Common myeloid progenitor, CD34-positive (primary cell): ENCODE measurements at regions not wholly inside any gene's neighbourhood (a gene's known extent, or its start where the extent isn't known, plus 50 kb on each side); places are given as distances from the start of the nearest gene placed in this dataset.

Experiments used
- CTCF ChIA-PET: fragments of 350-600 bp; sonication (Branson Sonifier 250); formaldehyde crosslinking; loops from one replicate; lab custom pipeline; 2021; ENCODE audit warnings: antibody characterized with exemption; lab: Charles Lee
- POLR2A ChIA-PET: fragments of 350-600 bp; sonication (Branson Sonifier 250); formaldehyde crosslinking; loops from one replicate; lab custom pipeline; 2021; ENCODE audit warnings: antibody characterized with exemption; lab: Charles Lee
- DNase-seq, 3 donors: peaks; one replicate each; pipeline versions ENCODE4 v3.0.0 to v3.0.0-alpha.2; 2013
- H3K27ac ChIP-seq, 2 experiments: 1 replicate in 1 of 2; 2 replicates in 1 of 2; pipeline ENCODE4 v1.7.0; 2013; ENCODE audit warnings: inconsistent platforms in 2 of 2, low read length in 2 of 2, mild to moderate bottlenecking in 2 of 2, low read depth in 1 of 2, moderate library complexity in 1 of 2; ENCODE audit not compliant: severe bottlenecking in 2 of 2, insufficient read depth in 1 of 2, poor library complexity in 1 of 2
- H3K27me3 ChIP-seq, 5 experiments: replicated peaks in 2 of 5; 1 replicate in 3 of 5; 2 replicates in 2 of 5; pipeline versions ENCODE4 v1.6.1 to v1.7.0; 2013; ENCODE audit warnings: low read length in 4 of 5, mild to moderate bottlenecking in 2 of 5, moderate library complexity in 2 of 5, inconsistent platforms in 1 of 5; ENCODE audit not compliant: insufficient read depth in 5 of 5, control insufficient read depth in 4 of 5
- H3K36me3 ChIP-seq, 4 experiments: 1 replicate in 2 of 4; 2 replicates in 2 of 4; pipeline versions ENCODE4 v1.6.1 to v1.7.0; 2013; ENCODE audit warnings: low read length in 3 of 4, control low read depth in 1 of 4, mild to moderate bottlenecking in 1 of 4; ENCODE audit not compliant: control insufficient read depth in 4 of 4, insufficient read depth in 4 of 4
- H3K4me1 ChIP-seq, 4 experiments: 1 replicate in 3 of 4; 2 replicates in 1 of 4; pipeline versions ENCODE4 v1.6.1 to v1.7.1; 2013; ENCODE audit warnings: low read length in 3 of 4, mild to moderate bottlenecking in 3 of 4, control low read depth in 1 of 4, inconsistent platforms in 1 of 4, moderate library complexity in 1 of 4; ENCODE audit not compliant: control insufficient read depth in 4 of 4, insufficient read depth in 4 of 4; ENCODE audit errors: control extremely low read depth in 1 of 4
- H3K4me3 ChIP-seq, 7 experiments: 1 replicate in 4 of 7; 2 replicates in 3 of 7; pipeline versions ENCODE4 v1.5.1 to v1.7.0; 2013; ENCODE audit warnings: mild to moderate bottlenecking in 7 of 7, low read length in 6 of 7, moderate library complexity in 6 of 7, inconsistent platforms in 2 of 7, low read depth in 2 of 7, control low read depth in 1 of 7; ENCODE audit not compliant: insufficient read depth in 4 of 7, control insufficient read depth in 1 of 7; ENCODE audit errors: extremely low read depth in 1 of 7
- H3K9me3 ChIP-seq, 5 experiments: 1 replicate in 4 of 5; 2 replicates in 1 of 5; pipeline versions ENCODE4 v1.6.1 to v1.7.1; 2013; ENCODE audit warnings: low read length in 4 of 5, mild to moderate bottlenecking in 2 of 5, inconsistent platforms in 1 of 5, low read depth in 1 of 5, moderate library complexity in 1 of 5; ENCODE audit not compliant: control insufficient read depth in 4 of 5, insufficient read depth in 2 of 5; ENCODE audit errors: control extremely low read depth in 1 of 5
- WGBS: methylation state at CpG from one replicate; pipeline ENCODE4 v1.1.5; 2013; ENCODE audit not compliant: insufficient coverage; 5-methylcytosine and 5-hydroxymethylcytosine counted together

DNA sequence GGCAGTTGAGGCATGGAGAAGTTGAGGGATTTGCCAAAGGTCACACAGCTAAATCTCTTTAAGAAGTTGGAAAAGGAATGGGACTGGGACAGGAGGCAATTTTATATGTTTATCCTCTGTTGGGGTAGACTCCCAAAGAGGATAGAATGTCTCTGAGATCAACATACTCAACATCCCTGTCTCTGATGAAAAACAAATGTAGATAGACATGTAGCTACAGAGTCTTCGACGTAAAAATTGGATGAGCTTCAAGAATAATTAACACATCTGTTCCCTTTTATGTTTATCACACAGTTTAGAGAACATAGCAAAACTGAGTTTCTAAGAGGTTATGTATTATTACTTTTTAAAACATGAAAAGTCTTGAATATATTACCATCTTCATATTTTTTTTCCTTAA, 204.6 kb upstream of the CD180 start:
- CTCF ChIA-PET, result interaction anchor here (1.1 kb wide), 1 partner anchor 234 kb away, joined by 3 read pairs; no protein-coding TSS in a partner anchor
- WGBS, result no CpG with 5 or more reads among the region's 2 CpGs
- Histone ChIP-seq H3K27me3 (no peaks in the 10 kb centered on the region), H3K36me3 (no peaks in the 10 kb centered on the region), H3K4me1 (peaks cover 0 to 9% (median 2%) of the 10 kb centered on the region in 4 experiments), H3K27ac (no peak overlapping the region), H3K9me3 (no peaks in the 10 kb centered on the region), H3K4me3 (no peak overlapping the region)
- POLR2A ChIA-PET, result interaction anchor here (0.7 kb wide), 1 partner anchor 1794 kb away, joined by 3 read pairs; no protein-coding TSS in a partner anchor
- DNase-seq, result no peak

DNA sequence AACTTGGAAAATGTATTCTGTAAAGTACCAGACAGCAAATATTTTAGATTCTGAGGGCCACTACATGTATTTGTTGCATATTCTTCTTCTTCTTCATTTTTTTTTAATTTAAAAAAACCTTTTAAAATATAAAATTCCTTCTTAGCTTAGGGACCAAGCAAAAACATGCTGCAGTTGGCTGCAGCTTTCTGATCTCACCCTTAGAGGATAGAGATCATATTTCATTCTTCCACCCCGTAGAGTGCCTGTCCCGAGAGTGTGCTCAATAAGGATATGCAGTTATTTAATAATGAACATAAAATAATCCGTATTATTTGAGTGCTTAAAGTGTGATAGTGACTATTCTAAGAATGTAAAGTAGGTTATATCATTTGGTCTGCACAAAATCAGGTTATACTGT, 204.2 kb upstream of the CD180 start:
- ChIA-PET POLR2A (no interaction called here), CTCF (interaction anchor here (1.1 kb wide), 1 partner anchor 234 kb away, joined by 3 read pairs; no protein-coding TSS in a partner anchor)
- H3K4me1 ChIP-seq, result peaks cover 0 to 9% (median 2%) of the 10 kb centered on the region in 4 experiments
- H3K36me3 ChIP-seq, result no peaks in the 10 kb centered on the region
- DNase-seq, result no peak
- WGBS, result no CpG with 5 or more reads among the region's 3 CpGs
- no peaks in the 10 kb centered on the region for H3K9me3 ChIP-seq
- H3K4me3 ChIP-seq, result no peak overlapping the region
- H3K27me3 ChIP-seq, result no peaks in the 10 kb centered on the region
- no peak overlapping the region for H3K27ac ChIP-seq

DNA sequence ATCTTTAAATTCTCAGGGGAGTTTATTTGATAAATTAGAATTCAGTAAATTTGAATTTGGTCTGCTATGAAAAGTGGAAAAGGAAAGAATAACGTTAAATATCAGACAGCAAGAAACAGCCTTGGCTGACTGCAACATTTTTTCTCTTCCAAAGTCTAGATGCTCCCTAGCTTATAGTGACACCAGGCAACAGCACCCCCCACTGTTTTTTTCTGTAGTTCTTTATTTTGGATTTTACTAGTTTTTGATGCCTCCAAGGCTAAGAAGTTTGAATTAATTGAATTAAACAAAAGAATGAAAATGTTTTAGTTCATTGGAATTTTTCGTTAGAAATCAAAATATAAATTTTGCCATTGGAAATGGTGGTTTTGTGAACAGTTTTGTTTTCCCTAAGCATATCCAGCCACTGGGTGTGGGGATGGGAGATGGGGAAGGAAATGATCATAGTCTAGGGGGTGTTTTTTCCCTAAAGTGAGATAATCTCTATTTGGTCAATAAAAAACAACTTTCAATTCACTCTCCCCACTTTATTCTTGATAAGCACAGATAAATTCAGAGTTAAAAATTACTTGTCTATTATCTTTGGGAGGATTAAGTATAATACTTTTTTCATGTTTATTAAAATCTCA, 199.3 kb upstream of the CD180 start:
- H3K27ac ChIP-seq, result no peak overlapping the region
- H3K36me3 ChIP-seq, result no peaks in the 10 kb centered on the region
- H3K4me1 ChIP-seq, result no peaks in the 10 kb centered on the region
- H3K4me3 ChIP-seq, result no peak overlapping the region
- WGBS, result 100% methylated on average over 1 of the region's 2 CpGs
- no peaks in the 10 kb centered on the region for H3K27me3 ChIP-seq
- POLR2A ChIA-PET, result no interaction called here
- H3K9me3 ChIP-seq, result no peaks in the 10 kb centered on the region
- no peak for DNase-seq
- CTCF ChIA-PET, result interaction anchor here (0.7 to 0.8 kb wide), 2 partner anchors 11 to 134 kb away, joined by 3 read pairs; no protein-coding TSS in a partner anchor

DNA sequence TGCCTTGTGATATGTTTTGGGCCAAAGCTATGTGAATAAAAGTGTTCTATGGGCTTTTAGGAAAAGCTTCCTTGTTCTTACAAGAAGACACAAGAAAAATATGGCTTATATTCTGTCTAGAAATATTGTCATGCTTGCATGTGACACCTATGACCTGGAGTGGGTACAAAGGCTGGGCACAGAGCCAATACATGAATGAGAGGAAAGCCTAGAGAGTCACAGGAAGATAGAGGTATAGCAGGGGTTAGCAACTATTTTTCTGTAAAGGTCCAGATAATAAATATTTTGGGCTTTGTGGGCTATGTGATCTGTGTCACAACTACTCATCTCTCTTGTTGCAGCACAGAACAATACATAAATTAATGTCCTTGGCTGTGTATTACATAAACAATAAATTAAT, 196.6 kb upstream of the CD180 start:
- Histone ChIP-seq H3K27ac (no peak overlapping the region), H3K9me3 (no peaks in the 10 kb centered on the region), H3K4me3 (no peak overlapping the region), H3K36me3 (no peaks in the 10 kb centered on the region), H3K4me1 (no peaks in the 10 kb centered on the region), H3K27me3 (no peaks in the 10 kb centered on the region)
- ChIA-PET CTCF (interaction anchor here (1.2 kb wide), 1 partner anchor 12 kb away, joined by 4 read pairs; no protein-coding TSS in a partner anchor), POLR2A (no interaction called here)
- DNase-seq, result no peak

DNA sequence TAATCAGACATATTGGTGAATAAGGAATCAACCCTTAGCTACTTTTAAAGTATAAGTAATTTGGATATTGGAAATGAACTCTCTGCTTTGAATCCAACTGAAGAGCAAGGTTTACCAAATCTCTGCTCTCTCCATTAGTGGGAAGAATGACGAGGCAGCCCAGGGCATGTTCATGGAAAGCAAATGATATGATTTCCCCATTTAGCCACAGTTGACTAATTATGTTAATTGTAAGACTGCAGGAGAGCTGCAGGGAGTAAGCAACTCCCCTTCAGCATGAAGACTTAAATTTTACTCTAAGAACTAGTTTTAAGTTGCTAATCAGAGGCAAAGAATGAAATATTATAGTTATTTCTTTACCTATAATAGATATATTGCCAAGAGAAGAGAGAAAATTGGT, 194.3 kb upstream of the CD180 start:
- Histone ChIP-seq H3K36me3 (no peaks in the 10 kb centered on the region), H3K27ac (no peak overlapping the region), H3K27me3 (no peaks in the 10 kb centered on the region), H3K4me1 (no peaks in the 10 kb centered on the region), H3K4me3 (no peak overlapping the region), H3K9me3 (no peaks in the 10 kb centered on the region)
- ChIA-PET CTCF (no interaction called here), POLR2A (no interaction called here)
- DNase-seq, result no peak
- no CpG with 5 or more reads among the region's 1 CpG for whole genome bisulfite sequencing

DNA sequence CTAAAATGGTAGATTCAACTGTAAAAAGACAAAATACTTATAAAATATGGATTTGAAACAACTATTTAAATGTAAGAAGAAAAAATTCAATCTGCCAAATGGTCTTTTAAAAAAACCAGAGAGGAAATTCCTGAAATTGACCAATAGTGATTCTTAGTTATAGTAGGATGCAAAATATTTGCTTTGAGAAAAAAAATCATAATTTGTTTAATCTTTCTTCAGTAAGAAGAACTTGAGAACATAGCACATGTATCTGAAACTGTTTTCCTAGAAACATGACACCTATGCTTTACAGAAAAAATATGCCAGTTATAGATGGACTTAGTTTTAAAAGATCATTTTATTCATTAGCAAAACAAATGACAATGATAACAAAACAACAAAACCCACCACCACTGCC, 186.9 kb upstream of the CD180 start:
- H3K4me3 ChIP-seq, result no peak overlapping the region
- POLR2A ChIA-PET, result interaction anchor here (0.5 kb wide), 1 partner anchor 82 kb away, joined by 3 read pairs; no protein-coding TSS in a partner anchor
- CTCF ChIA-PET, result no interaction called here
- no peaks in the 10 kb centered on the region for H3K36me3 ChIP-seq
- no peaks in the 10 kb centered on the region for H3K27me3 ChIP-seq
- no peak for DNase-seq
- H3K9me3 ChIP-seq, result no peaks in the 10 kb centered on the region
- no peaks in the 10 kb centered on the region for H3K4me1 ChIP-seq
- H3K27ac ChIP-seq, result no peak overlapping the region

DNA sequence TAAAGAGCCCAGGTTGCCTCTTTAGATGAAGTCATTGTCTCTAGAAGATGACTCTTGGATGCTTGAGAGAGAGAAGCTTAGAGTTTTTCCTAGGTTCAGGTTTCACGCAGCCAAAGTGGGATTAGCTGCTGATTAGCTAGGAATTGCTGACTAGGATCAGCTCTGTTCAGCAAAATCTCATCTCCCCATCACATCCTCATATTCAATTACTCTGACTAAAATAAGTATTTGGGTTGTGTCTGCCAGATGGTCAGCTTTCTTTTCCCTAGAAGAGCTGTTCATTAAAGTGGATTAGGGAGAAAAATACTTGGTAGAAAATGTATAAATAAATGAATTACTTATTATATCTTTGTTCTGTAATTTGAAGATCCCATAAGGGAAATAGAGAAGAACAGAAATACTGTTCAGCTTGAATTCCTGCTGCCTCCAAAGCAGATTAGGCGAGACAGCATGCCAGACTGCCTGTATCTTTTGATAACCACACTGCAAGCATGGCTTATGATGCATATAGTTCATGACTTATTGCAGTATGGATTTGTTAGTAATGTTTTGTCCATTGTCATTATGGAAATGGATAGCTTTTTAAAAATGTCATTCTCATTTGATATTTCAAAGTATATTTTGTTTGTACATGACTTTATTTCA, 184.8 kb upstream of the CD180 start:
- 80% methylated on average over 1 of the region's 2 CpGs for WGBS

More for the DNA sequence above, 184.8 kb upstream of the CD180 start:
- Histone ChIP-seq H3K27ac (no peak overlapping the region), H3K4me3 (no peak overlapping the region), H3K36me3 (no peaks in the 10 kb centered on the region), H3K27me3 (no peaks in the 10 kb centered on the region), H3K4me1 (no peaks in the 10 kb centered on the region), H3K9me3 (no peaks in the 10 kb centered on the region)
- DNase-seq, result no peak
- ChIA-PET CTCF (interaction anchor here (1.9 kb wide), 1 partner anchor 12 kb away, joined by 4 read pairs; no protein-coding TSS in a partner anchor), POLR2A (no interaction called here)
